ENCODE measurements at regions not wholly inside any gene's neighbourhood (a gene's known extent, or its start where the extent isn't known, plus 50 kb on each side); places are given as distances from the start of the nearest gene placed in this dataset.

DNA sequence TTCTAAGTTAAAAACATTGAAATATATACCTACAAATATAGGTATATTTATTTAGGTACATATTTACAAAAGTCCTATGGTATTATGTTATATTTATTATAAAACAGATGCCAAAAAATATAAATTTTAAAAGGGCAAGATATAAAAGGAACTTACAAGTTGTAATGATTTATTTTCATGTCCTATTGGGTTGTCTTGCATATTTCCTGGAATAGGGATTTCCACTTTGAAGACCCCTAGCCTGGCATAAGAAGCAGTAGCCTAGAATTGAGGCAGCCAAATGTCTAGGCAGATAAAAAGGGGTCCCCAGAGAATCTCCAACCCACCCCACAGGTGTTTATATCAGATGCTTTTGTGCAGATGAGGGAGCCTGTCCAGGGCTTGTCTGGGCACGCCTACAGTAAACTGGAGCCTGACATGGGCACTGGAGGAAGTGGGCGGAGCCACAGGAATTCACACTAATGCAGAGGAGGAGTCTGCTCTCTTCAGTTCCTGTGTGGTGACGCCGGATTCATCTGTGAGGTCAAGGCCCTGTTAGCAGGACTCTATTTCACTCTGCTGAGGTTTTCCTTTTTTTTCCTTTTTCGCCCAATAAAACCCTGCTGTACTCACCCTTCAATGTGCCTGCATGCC is 1088.9 kb upstream of the PIK3C3 start (continued):
- TF ChIP-seq, protein P1, sequence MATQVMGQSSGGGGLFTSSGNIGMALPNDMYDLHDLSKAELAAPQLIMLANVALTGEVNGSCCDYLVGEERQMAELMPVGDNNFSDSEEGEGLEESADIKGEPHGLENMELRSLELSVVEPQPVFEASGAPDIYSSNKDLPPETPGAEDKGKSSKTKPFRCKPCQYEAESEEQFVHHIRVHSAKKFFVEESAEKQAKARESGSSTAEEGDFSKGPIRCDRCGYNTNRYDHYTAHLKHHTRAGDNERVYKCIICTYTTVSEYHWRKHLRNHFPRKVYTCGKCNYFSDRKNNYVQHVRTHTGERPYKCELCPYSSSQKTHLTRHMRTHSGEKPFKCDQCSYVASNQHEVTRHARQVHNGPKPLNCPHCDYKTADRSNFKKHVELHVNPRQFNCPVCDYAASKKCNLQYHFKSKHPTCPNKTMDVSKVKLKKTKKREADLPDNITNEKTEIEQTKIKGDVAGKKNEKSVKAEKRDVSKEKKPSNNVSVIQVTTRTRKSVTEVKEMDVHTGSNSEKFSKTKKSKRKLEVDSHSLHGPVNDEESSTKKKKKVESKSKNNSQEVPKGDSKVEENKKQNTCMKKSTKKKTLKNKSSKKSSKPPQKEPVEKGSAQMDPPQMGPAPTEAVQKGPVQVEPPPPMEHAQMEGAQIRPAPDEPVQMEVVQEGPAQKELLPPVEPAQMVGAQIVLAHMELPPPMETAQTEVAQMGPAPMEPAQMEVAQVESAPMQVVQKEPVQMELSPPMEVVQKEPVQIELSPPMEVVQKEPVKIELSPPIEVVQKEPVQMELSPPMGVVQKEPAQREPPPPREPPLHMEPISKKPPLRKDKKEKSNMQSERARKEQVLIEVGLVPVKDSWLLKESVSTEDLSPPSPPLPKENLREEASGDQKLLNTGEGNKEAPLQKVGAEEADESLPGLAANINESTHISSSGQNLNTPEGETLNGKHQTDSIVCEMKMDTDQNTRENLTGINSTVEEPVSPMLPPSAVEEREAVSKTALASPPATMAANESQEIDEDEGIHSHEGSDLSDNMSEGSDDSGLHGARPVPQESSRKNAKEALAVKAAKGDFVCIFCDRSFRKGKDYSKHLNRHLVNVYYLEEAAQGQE (IDR thresholded peaks at IDR 0.05) = no peak
- TF ChIP-seq YY1 (IDR thresholded peaks at IDR 0.05) = no peak
- no peak for TF ChIP-seq HNF4G (IDR thresholded peaks at IDR 0.05)

DNA sequence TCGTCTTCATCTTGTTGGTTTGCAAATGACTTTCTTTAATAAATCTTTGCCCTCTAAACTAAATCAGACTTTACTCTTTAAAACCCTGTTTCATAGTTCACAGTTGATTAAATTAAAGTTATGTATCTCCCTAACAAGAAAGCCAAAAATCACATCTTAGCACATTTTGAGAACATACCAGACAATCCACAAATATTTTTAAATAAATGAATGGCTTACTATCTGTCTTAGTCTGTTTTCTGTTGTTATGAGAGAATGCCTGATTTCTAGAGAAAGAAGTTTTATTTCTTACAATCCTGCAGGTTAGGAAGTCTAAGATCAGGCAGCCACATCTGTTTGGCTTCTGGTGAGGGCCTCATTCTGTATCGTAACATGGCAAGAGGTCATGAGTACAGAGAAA is 1090.2 kb upstream of the PIK3C3 start:
- TF ChIP-seq RAD21 (IDR thresholded peaks at IDR 0.05) = no peak
- TF ChIP-seq HNF4A (conservative IDR thresholded peaks at IDR 0.05) = no peak
- TF ChIP-seq, protein P2, sequence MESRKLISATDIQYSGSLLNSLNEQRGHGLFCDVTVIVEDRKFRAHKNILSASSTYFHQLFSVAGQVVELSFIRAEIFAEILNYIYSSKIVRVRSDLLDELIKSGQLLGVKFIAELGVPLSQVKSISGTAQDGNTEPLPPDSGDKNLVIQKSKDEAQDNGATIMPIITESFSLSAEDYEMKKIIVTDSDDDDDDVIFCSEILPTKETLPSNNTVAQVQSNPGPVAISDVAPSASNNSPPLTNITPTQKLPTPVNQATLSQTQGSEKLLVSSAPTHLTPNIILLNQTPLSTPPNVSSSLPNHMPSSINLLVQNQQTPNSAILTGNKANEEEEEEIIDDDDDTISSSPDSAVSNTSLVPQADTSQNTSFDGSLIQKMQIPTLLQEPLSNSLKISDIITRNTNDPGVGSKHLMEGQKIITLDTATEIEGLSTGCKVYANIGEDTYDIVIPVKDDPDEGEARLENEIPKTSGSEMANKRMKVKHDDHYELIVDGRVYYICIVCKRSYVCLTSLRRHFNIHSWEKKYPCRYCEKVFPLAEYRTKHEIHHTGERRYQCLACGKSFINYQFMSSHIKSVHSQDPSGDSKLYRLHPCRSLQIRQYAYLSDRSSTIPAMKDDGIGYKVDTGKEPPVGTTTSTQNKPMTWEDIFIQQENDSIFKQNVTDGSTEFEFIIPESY (IDR thresholded peaks at IDR 0.05) = no peak
- TF ChIP-seq, protein P1 (IDR thresholded peaks at IDR 0.05) = no peak
- TF ChIP-seq HNF4G (IDR thresholded peaks at IDR 0.05) = no peak
- TF ChIP-seq TAF1 (conservative IDR thresholded peaks at IDR 0.05) = no peak
- no peak for TF ChIP-seq NR2F2 (IDR thresholded peaks at IDR 0.05)
- TF ChIP-seq, protein P3, sequence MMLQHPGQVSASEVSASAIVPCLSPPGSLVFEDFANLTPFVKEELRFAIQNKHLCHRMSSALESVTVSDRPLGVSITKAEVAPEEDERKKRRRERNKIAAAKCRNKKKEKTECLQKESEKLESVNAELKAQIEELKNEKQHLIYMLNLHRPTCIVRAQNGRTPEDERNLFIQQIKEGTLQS (IDR thresholded peaks at IDR 0.05) = no peak
- TF ChIP-seq SP1 (IDR thresholded peaks at IDR 0.05) = no peak
- no peak for TF ChIP-seq FOXA2 (IDR thresholded peaks at IDR 0.05)
- no peak for TF ChIP-seq RXRA (IDR thresholded peaks at IDR 0.05)
- TF ChIP-seq, protein P4, sequence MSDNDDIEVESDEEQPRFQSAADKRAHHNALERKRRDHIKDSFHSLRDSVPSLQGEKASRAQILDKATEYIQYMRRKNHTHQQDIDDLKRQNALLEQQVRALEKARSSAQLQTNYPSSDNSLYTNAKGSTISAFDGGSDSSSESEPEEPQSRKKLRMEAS (IDR thresholded peaks at IDR 0.05) = no peak
- TF ChIP-seq, protein P5, sequence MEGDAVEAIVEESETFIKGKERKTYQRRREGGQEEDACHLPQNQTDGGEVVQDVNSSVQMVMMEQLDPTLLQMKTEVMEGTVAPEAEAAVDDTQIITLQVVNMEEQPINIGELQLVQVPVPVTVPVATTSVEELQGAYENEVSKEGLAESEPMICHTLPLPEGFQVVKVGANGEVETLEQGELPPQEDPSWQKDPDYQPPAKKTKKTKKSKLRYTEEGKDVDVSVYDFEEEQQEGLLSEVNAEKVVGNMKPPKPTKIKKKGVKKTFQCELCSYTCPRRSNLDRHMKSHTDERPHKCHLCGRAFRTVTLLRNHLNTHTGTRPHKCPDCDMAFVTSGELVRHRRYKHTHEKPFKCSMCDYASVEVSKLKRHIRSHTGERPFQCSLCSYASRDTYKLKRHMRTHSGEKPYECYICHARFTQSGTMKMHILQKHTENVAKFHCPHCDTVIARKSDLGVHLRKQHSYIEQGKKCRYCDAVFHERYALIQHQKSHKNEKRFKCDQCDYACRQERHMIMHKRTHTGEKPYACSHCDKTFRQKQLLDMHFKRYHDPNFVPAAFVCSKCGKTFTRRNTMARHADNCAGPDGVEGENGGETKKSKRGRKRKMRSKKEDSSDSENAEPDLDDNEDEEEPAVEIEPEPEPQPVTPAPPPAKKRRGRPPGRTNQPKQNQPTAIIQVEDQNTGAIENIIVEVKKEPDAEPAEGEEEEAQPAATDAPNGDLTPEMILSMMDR (IDR thresholded peaks at IDR 0.05; ENCODE audit: low read depth, low read length, missing input control) = no peak
- no peak for TF ChIP-seq EGR1 (IDR thresholded peaks at IDR 0.05; ENCODE audit: low read depth in 2 of 2)
- H3K9me3 ChIP-seq (ENCODE audit: control insufficient read depth in 4 of 4, low read length in 3 of 4) = peaks cover 0 to 4% (median 0%) of the 10 kb centered on the region in 4 donors
- H3K36me3 ChIP-seq (ENCODE audit: control insufficient read depth in 4 of 4, insufficient read depth in 3 of 4, low read depth in 1 of 4, low read length in 3 of 4) = no peaks in the 10 kb centered on the region
- no peak overlapping the region for H3K9ac ChIP-seq (ENCODE audit: low read depth in 1 of 2, low read length in 2 of 2)
- no peaks in the 10 kb centered on the region for H3K27me3 ChIP-seq (ENCODE audit: control insufficient read depth in 4 of 4, insufficient read depth in 4 of 4, low read length in 3 of 4)
- WGBS = 90% methylated on average over 2 of the region's 2 CpGs
- H3K4me1 ChIP-seq (ENCODE audit: control insufficient read depth in 4 of 4, insufficient read depth in 4 of 4, low read length in 3 of 4) = no peaks in the 10 kb centered on the region
- no peak for DNase-seq (ENCODE audit: low spot score)
- no peak overlapping the region for H3K4me3 ChIP-seq (ENCODE audit: low read depth in 1 of 3, low read length in 3 of 3)
- no peak overlapping the region for H3K27ac ChIP-seq (ENCODE audit: low read depth in 1 of 2, low read length in 2 of 2)

Measured in liver (tissue), 8 donors.